Uterus (tissue), 2 donors: ENCODE measurements at regions not wholly inside any gene's neighbourhood (a gene's known extent, or its start where the extent isn't known, plus 50 kb on each side); places are given as distances from the start of the nearest gene placed in this dataset.

ENCODE experiments used
- POLR2A ChIP-seq, 2 donors: fragments of 450-650 bp; IDR thresholded peaks; one replicate each; pipeline ENCODE4 v1.6.1; 2016; ENCODE audit warnings: antibody characterized with exemption in 2 of 2, mild to moderate bottlenecking in 1 of 2, moderate library complexity in 1 of 2
- TF ChIP-seq, protein P1 (sequence below), 4 experiments: fragments of 200-600 bp in 2 of 4; fragments of 450-650 bp in 2 of 4; sonication (generic) in 2 of 4; IDR thresholded peaks; one replicate each; pipeline ENCODE4 v1.5.1; 2016 to 2019; ENCODE audit warnings: antibody characterized with exemption in 4 of 4, mild to moderate bottlenecking in 2 of 4, moderate library complexity in 1 of 4

DNA sequence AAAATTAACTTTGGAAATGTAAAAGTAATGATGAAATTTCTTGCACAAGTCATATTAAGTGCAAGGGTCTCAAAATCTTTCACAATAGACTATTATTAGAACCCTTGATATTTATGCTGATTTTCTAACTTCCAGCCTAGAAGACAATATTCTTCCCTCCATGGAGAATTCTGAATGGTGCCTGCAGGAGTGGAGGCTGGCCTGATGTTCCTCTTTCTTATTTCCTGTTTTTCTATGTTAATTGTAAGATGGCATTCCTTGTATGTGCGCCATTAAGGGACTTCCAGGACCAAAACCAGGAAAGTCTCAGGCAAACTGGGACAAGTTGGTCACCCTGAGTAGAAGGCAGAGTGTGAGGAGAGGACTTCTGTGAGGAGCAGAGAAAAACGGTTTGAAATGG is 294.9 kb downstream of the DLEU7 start:
- TF ChIP-seq, protein P1, sequence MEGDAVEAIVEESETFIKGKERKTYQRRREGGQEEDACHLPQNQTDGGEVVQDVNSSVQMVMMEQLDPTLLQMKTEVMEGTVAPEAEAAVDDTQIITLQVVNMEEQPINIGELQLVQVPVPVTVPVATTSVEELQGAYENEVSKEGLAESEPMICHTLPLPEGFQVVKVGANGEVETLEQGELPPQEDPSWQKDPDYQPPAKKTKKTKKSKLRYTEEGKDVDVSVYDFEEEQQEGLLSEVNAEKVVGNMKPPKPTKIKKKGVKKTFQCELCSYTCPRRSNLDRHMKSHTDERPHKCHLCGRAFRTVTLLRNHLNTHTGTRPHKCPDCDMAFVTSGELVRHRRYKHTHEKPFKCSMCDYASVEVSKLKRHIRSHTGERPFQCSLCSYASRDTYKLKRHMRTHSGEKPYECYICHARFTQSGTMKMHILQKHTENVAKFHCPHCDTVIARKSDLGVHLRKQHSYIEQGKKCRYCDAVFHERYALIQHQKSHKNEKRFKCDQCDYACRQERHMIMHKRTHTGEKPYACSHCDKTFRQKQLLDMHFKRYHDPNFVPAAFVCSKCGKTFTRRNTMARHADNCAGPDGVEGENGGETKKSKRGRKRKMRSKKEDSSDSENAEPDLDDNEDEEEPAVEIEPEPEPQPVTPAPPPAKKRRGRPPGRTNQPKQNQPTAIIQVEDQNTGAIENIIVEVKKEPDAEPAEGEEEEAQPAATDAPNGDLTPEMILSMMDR (IDR thresholded peaks at IDR 0.05) = no peak
- no peak for TF ChIP-seq POLR2A (IDR thresholded peaks at IDR 0.05)
